ENCODE measurements at regions not wholly inside any gene's neighbourhood (a gene's known extent, or its start where the extent isn't known, plus 50 kb on each side); places are given as distances from the start of the nearest gene placed in this dataset.

- DNase-seq (ENCODE audit: low spot score), result no peak
- in situ Hi-C loops (cut with MboI; ENCODE audit: low sequenced_read_pairs, unreplicated experiment), result no loop called here
- no peak for TF ChIP-seq CTCF (IDR thresholded peaks at IDR 0.05; ENCODE audit: borderline replicate concordance, control extremely low read depth, extremely low read depth, insufficient read depth, missing control alignments)
These were observed 163.1 kb upstream of the PKDCC start for GRCh38 chr2:41884718-41885117.

- no peak for TF ChIP-seq CTCF (IDR thresholded peaks at IDR 0.05; ENCODE audit: borderline replicate concordance, control extremely low read depth, extremely low read depth, insufficient read depth, missing control alignments)
- DNase-seq (ENCODE audit: low spot score), result no peak
- in situ Hi-C loops (cut with MboI; ENCODE audit: low sequenced_read_pairs, unreplicated experiment), result no loop called here
These were observed 161.6 kb upstream of the PKDCC start for GRCh38 chr2:41886145-41886664.

- DNase-seq (ENCODE audit: low spot score), result no peak
- in situ Hi-C loops (cut with MboI; ENCODE audit: low sequenced_read_pairs, unreplicated experiment), result no loop called here
- no peak for TF ChIP-seq CTCF (IDR thresholded peaks at IDR 0.05; ENCODE audit: borderline replicate concordance, control extremely low read depth, extremely low read depth, insufficient read depth, missing control alignments)
These were observed 161.1 kb upstream of the PKDCC start for GRCh38 chr2:41886757-41887156.

- no peak for TF ChIP-seq CTCF (IDR thresholded peaks at IDR 0.05; ENCODE audit: borderline replicate concordance, control extremely low read depth, extremely low read depth, insufficient read depth, missing control alignments)
- in situ Hi-C loops (cut with MboI; ENCODE audit: low sequenced_read_pairs, unreplicated experiment), result no loop called here
- DNase-seq (ENCODE audit: low spot score), result no peak
These were observed 157.5 kb upstream of the PKDCC start for GRCh38 chr2:41890341-41890740.

- DNase-seq (ENCODE audit: low spot score), result no peak
- in situ Hi-C loops (cut with MboI; ENCODE audit: low sequenced_read_pairs, unreplicated experiment), result no loop called here
- no peak for TF ChIP-seq CTCF (IDR thresholded peaks at IDR 0.05; ENCODE audit: borderline replicate concordance, control extremely low read depth, extremely low read depth, insufficient read depth, missing control alignments)
These were observed 155.3 kb upstream of the PKDCC start for GRCh38 chr2:41892476-41892875.

GRCh38 chr2:41894563-41895333, 153.1 kb upstream of the PKDCC start:
- no peak for DNase-seq (ENCODE audit: low spot score)
- in situ Hi-C loops (cut with MboI; ENCODE audit: low sequenced_read_pairs, unreplicated experiment), result no loop called here
- TF ChIP-seq CTCF (IDR thresholded peaks at IDR 0.05; ENCODE audit: borderline replicate concordance, control extremely low read depth, extremely low read depth, insufficient read depth, missing control alignments), result no peak

Measured in GM13976 (cell line).